Upper lobe of left lung (tissue), 4 donors: ENCODE measurements at regions not wholly inside any gene's neighbourhood (a gene's known extent, or its start where the extent isn't known, plus 50 kb on each side); places are given as distances from the start of the nearest gene placed in this dataset.

ENCODE experiments used
- EP300 ChIP-seq, 4 donors: sonication (generic); formaldehyde crosslinking; IDR thresholded peaks; one replicate each; pipeline ENCODE4 v1.5.1; 2017; ENCODE audit warnings: antibody characterized with exemption in 4 of 4, control low read depth in 2 of 4
- POLR2A ChIP-seq, 4 donors: fragments of 450-650 bp; IDR thresholded peaks; one replicate each; pipeline ENCODE4 v1.5.1; 2016 to 2017; ENCODE audit warnings: antibody characterized with exemption in 4 of 4, mild to moderate bottlenecking in 2 of 4
- TF ChIP-seq, protein P1 (sequence below), 6 experiments: fragments of 450-650 bp in 4 of 6; fragments of 200-600 bp in 2 of 6; sonication (generic) in 2 of 6; IDR thresholded peaks; one replicate each; pipeline ENCODE4 v1.5.1; 2016 to 2019; ENCODE audit warnings: antibody characterized with exemption in 6 of 6

DNA sequence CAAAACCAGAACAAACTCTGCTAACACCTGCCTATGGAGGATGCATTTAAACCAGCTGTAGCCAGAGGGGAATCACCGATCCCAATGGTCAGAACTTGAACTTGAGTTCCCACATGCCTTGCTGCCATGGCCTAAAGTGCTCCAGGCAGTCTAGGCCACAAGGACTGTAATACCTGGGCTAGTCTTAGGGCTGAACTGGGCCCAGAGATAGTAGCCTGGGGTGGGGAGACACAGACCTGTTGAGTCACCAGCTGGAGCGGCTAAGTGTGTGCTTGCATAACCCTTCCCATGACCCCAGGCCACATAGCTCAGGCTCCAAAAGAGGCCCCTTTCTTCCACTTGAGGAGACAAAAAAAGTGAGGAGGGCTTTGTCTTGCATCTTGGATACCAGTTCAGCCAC is 515.0 kb upstream of the DDX18 start:
- TF ChIP-seq, protein P1, sequence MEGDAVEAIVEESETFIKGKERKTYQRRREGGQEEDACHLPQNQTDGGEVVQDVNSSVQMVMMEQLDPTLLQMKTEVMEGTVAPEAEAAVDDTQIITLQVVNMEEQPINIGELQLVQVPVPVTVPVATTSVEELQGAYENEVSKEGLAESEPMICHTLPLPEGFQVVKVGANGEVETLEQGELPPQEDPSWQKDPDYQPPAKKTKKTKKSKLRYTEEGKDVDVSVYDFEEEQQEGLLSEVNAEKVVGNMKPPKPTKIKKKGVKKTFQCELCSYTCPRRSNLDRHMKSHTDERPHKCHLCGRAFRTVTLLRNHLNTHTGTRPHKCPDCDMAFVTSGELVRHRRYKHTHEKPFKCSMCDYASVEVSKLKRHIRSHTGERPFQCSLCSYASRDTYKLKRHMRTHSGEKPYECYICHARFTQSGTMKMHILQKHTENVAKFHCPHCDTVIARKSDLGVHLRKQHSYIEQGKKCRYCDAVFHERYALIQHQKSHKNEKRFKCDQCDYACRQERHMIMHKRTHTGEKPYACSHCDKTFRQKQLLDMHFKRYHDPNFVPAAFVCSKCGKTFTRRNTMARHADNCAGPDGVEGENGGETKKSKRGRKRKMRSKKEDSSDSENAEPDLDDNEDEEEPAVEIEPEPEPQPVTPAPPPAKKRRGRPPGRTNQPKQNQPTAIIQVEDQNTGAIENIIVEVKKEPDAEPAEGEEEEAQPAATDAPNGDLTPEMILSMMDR (IDR thresholded peaks at IDR 0.05): no peak
- no peak for TF ChIP-seq POLR2A (IDR thresholded peaks at IDR 0.05)
- TF ChIP-seq EP300 (IDR thresholded peaks at IDR 0.05): no peak
